HepG2 (cell line): ENCODE measurements at regions not wholly inside any gene's neighbourhood (a gene's known extent, or its start where the extent isn't known, plus 50 kb on each side); places are given as distances from the start of the nearest gene placed in this dataset.

Experiments used
- ATAC-seq: fragments of 200-7000 bp; cut with Tn5 transposase; 3 replicates; pipeline ENCODE4 v1.9.1; 2020; ENCODE audit warnings: mild to moderate bottlenecking, moderate library complexity
- BruUV-seq: library from RNA; stranded (reverse); fragments of 400-500 nt; replicated peaks from 2 replicates; lab custom pipeline; 2021; lab: Mats Ljungman, UMichigan
- CTCF ChIA-PET: fragments of 300-600 bp; formaldehyde crosslinking; extraction: SDS; loops from one replicate; lab custom pipeline; 2021; ENCODE audit warnings: low total read pairs, inconsistent platforms, low intra/inter-chr PET ratio; lab: Yijun Ruan, JAX
- POLR2A ChIA-PET: fragments of 350-600 bp; sonication (Branson Sonifier 250); formaldehyde crosslinking; loops from one replicate; lab custom pipeline; 2020; ENCODE audit warnings: antibody characterized with exemption, inconsistent platforms; lab: Yijun Ruan, JAX
- DNase-seq: peaks from one replicate; pipeline ENCODE4 v3.0.0-alpha.2; 2015; ENCODE audit warnings: low spot score
- FAIRE-seq: peaks from 3 replicates; lab custom pipeline; 2011; peaks lifted over from hg19 to GRCh38; lab: Jason Lieb, UNC
- H2AFZ ChIP-seq: one replicate; pipeline ENCODE4 v1.6.1; 2011; ENCODE audit warnings: low read length, inconsistent platforms
- H3K27ac ChIP-seq: fragments of 300-600 bp; 3 replicates; pipeline ENCODE4 v1.8.0; 2011; ENCODE audit warnings: mixed run types, mild to moderate bottlenecking, mixed read lengths, low read length, inconsistent platforms; ENCODE audit not compliant: insufficient read depth; ENCODE audit errors: extremely low read length
- H3K27me3 ChIP-seq, 2 experiments: fragments of 200-600 bp in 1 of 2; 2 replicates in 1 of 2; 3 replicates in 1 of 2; pipeline versions ENCODE4 v1.6.0 to v1.8.0; 2011; ENCODE audit warnings: low read length in 2 of 2, mild to moderate bottlenecking in 2 of 2, moderate library complexity in 2 of 2, inconsistent platforms in 1 of 2; ENCODE audit not compliant: insufficient read depth in 2 of 2, control insufficient read depth in 1 of 2
- H3K36me3 ChIP-seq, 2 experiments: fragments of 200-600 bp in 1 of 2; replicated peaks in 1 of 2; 2 replicates in 1 of 2; 3 replicates in 1 of 2; pipeline versions ENCODE4 v1.5.1 to v1.8.0; 2011; ENCODE audit warnings: low read length in 2 of 2, inconsistent platforms in 1 of 2; ENCODE audit not compliant: insufficient read depth in 2 of 2, control insufficient read depth in 1 of 2
- H3K4me1 ChIP-seq: 2 replicates; pipeline ENCODE4 v1.5.1; 2012; ENCODE audit warnings: low read length, inconsistent platforms; ENCODE audit not compliant: insufficient read depth
- H3K4me2 ChIP-seq: 2 replicates; pipeline ENCODE4 v1.6.0; 2011; ENCODE audit warnings: low read depth, low read length, inconsistent platforms
- H3K4me3 ChIP-seq, 3 experiments: fragments of 200-600 bp in 1 of 3; sonication (generic), shearing (Covaris generic) in 1 of 3; replicated peaks in 1 of 3; 2 replicates each; pipeline ENCODE4 v1.5.1; 2011 to 2016; ENCODE audit warnings: low read length in 3 of 3, inconsistent platforms in 2 of 3, low read depth in 2 of 3, mild to moderate bottlenecking in 2 of 3, control low read depth in 1 of 3, mixed read lengths in 1 of 3; ENCODE audit not compliant: insufficient read depth in 1 of 3
- H3K79me2 ChIP-seq: one replicate; pipeline ENCODE4 v1.6.1; 2011; ENCODE audit warnings: low read length, inconsistent platforms; ENCODE audit not compliant: insufficient read depth
- H3K9ac ChIP-seq: 2 replicates; pipeline ENCODE4 v1.6.0; 2011; ENCODE audit warnings: mild to moderate bottlenecking, low read depth, low read length, inconsistent platforms; ENCODE audit not compliant: insufficient read depth
- H3K9me3 ChIP-seq: 2 replicates; pipeline ENCODE4 v1.5.1; 2012; ENCODE audit warnings: mild to moderate bottlenecking, low read length
- H4K20me1 ChIP-seq: 2 replicates; pipeline ENCODE4 v1.6.0; 2011; ENCODE audit warnings: inconsistent platforms, mild to moderate bottlenecking, low read length, moderate library complexity; ENCODE audit not compliant: insufficient read depth
- IRF1 ChIP-seq: sonication (generic); formaldehyde crosslinking; IDR thresholded peaks from 2 replicates; pipeline ENCODE4 v1.4.0; 2020; ENCODE audit warnings: low read depth, mild to moderate bottlenecking, missing genetic modification reagents
- KMT2B ChIP-seq: IDR thresholded peaks from 2 replicates; pipeline ENCODE4 v1.6.1; 2016; ENCODE audit warnings: missing genetic modification reagents, missing compliant biosample characterization
- MEIS2 ChIP-seq: sonication (generic); formaldehyde crosslinking; IDR thresholded peaks from 2 replicates; pipeline ENCODE4 v1.9.0; 2021; ENCODE audit warnings: mild to moderate bottlenecking, missing genetic modification reagents
- RERE ChIP-seq: IDR thresholded peaks from 2 replicates; pipeline ENCODE4 v1.6.1; 2016; ENCODE audit warnings: low read depth, missing genetic modification reagents, missing compliant biosample characterization
- SUZ12 ChIP-seq: fragments of 150-350 bp; IDR thresholded peaks from 2 replicates; pipeline ENCODE4 v1.6.1; 2014; ENCODE audit warnings: low read depth, low read length
- TEF ChIP-seq: sonication (generic); formaldehyde crosslinking; IDR thresholded peaks from 2 replicates; pipeline ENCODE4 v1.5.0; 2020; ENCODE audit warnings: missing genetic modification reagents
- TOE1 ChIP-seq: sonication (generic); formaldehyde crosslinking; IDR thresholded peaks from 2 replicates; pipeline ENCODE4 v1.4.0; 2020; ENCODE audit warnings: mild to moderate bottlenecking, missing genetic modification reagents
- ZNF496 ChIP-seq: sonication (generic); formaldehyde crosslinking; IDR thresholded peaks from 2 replicates; pipeline ENCODE4 v1.8.1; 2023; ENCODE audit warnings: mild to moderate bottlenecking, moderate library complexity, missing genetic modification reagents; ENCODE audit not compliant: insufficient replicate concordance
- ZNF784 ChIP-seq: sonication (generic); formaldehyde crosslinking; IDR thresholded peaks from 2 replicates; pipeline ENCODE4 v1.5.1; 2020; ENCODE audit warnings: missing genetic modification reagents, mild to moderate bottlenecking, borderline replicate concordance
- ZNF841 ChIP-seq: sonication (generic); formaldehyde crosslinking; IDR thresholded peaks from 2 replicates; pipeline ENCODE4 v1.8.1; 2023; ENCODE audit warnings: missing genetic modification reagents, borderline replicate concordance
- WGBS: methylation state at CpG from one replicate; pipeline ENCODE4 v1.1.6; 2017; ENCODE audit warnings: low lambda C conversion rate; 5-methylcytosine and 5-hydroxymethylcytosine counted together
- in situ Hi-C: cut with HindIII; loops from 2 replicates; pipeline ENCODE4 v1.10.0; 2017; ENCODE audit warnings: low pct_unique_long_range_greater_than_20kb; ENCODE audit not compliant: extremely low pct_ligation_motif_present
- intact Hi-C: fragments of 100-400 bp; cut with micrococcal nuclease; formaldehyde crosslinking; loops from one replicate; pipeline ENCODE4 v1.10.0; 2022; ENCODE audit not compliant: unreplicated experiment

- no peaks in the 10 kb centered on the region for H4K20me1 ChIP-seq
- no peak overlapping the region for H3K4me2 ChIP-seq
- no peaks in the 10 kb centered on the region for H3K79me2 ChIP-seq
- H3K27me3 ChIP-seq, result no peaks in the 10 kb centered on the region; a peak in 1 of 5 replicates
- POLR2A ChIA-PET, result no interaction called here
- H3K9me3 ChIP-seq, result peaks cover 53% of the 10 kb centered on the region
- no peak overlapping the region for H2AFZ ChIP-seq
- H3K27ac ChIP-seq, result no peak overlapping the region
- 22% methylated on average over 2 of the region's 2 CpGs for WGBS
- no peak for FAIRE-seq
- H3K36me3 ChIP-seq, result no peaks in the 10 kb centered on the region
- no peak overlapping the region for H3K4me3 ChIP-seq
- no peak for ATAC-seq
- DNase-seq, result no peak
- H3K9ac ChIP-seq, result no peak overlapping the region
- no peak for TF ChIP-seq ZNF496 (CRISPR knock-in tag)
- no peak for TF ChIP-seq MEIS2
- intact Hi-C loops, result no loop called here
- no peaks in the 10 kb centered on the region for H3K4me1 ChIP-seq
- CTCF ChIA-PET, result no interaction called here
- in situ Hi-C loops, result no loop called here
- no TSS peak for BruUV-seq
Measured at GRCh38 chr1:239696317-239696716, 309.9 kb downstream of the CHRM3 start.

- H3K36me3 ChIP-seq, result no peaks in the 10 kb centered on the region
- H3K27ac ChIP-seq, result no peak overlapping the region
- DNase-seq (no peak), ATAC-seq (no peak), FAIRE-seq (no peak)
- H3K27me3 ChIP-seq, result no peaks in the 10 kb centered on the region; a peak in 1 of 5 replicates
- no peaks in the 10 kb centered on the region for H3K4me1 ChIP-seq
- CTCF ChIA-PET, result no interaction called here
- H2AFZ ChIP-seq, result no peak overlapping the region
- H3K4me3 ChIP-seq, result no peak overlapping the region
- H3K9ac ChIP-seq, result no peak overlapping the region
- peaks cover 38% of the 10 kb centered on the region; the same call in 1 of the 2 replicates for H3K9me3 ChIP-seq
- 5% methylated on average over 6 of the region's 6 CpGs for WGBS
- POLR2A ChIA-PET, result no interaction called here
- no peak overlapping the region for H3K4me2 ChIP-seq
- H3K79me2 ChIP-seq, result no peaks in the 10 kb centered on the region
- BruUV-seq, result no TSS peak
- no peaks in the 10 kb centered on the region for H4K20me1 ChIP-seq
- intact Hi-C loops (no loop called here), in situ Hi-C loops (no loop called here)
- no peak for TF ChIP-seq TOE1 (CRISPR knock-in tag)
- TF ChIP-seq IRF1 (CRISPR knock-in tag), result no peak
- no peak for TF ChIP-seq SUZ12
- TF ChIP-seq TEF, result no peak
- no peak for TF ChIP-seq RERE
- no peak for TF ChIP-seq ZNF841 (CRISPR knock-in tag)
- TF ChIP-seq ZNF784 (CRISPR knock-in tag), result no peak
- TF ChIP-seq KMT2B (CRISPR knock-in tag), result no peak
Measured at GRCh38 chr1:239700667-239701066, 314.3 kb downstream of the CHRM3 start.
